ENCODE measurements at regions not wholly inside any gene's neighbourhood (a gene's known extent, or its start where the extent isn't known, plus 50 kb on each side); places are given as distances from the start of the nearest gene placed in this dataset.

GRCh38 chrX:99051639-99052038, 1358.4 kb downstream of the PCDH19 start:
- no peak for DNase-seq

- no peak for DNase-seq
These were observed 1376.7 kb downstream of the PCDH19 start for GRCh38 chrX:99033226-99033901.

- no peak for DNase-seq
These were observed 1399.1 kb downstream of the PCDH19 start for GRCh38 chrX:99010957-99011356.

GRCh38 chrX:99001286-99001685, 1408.8 kb downstream of the PCDH19 start:
- no peak for DNase-seq

GRCh38 chrX:98962996-98963395, 1447.1 kb downstream of the PCDH19 start:
- no peak for DNase-seq

- DNase-seq, result no peak
These were observed 1454.1 kb downstream of the PCDH19 start for GRCh38 chrX:98956014-98956413.

GRCh38 chrX:98939456-98939855, 1470.6 kb downstream of the PCDH19 start:
- no peak for DNase-seq

GRCh38 chrX:98931216-98931615, 1478.9 kb downstream of the PCDH19 start:
- no peak for DNase-seq

GRCh38 chrX:98924511-98924910, 1485.6 kb downstream of the PCDH19 start:
- DNase-seq, result no peak

GRCh38 chrX:98897191-98897590, 1512.9 kb downstream of the PCDH19 start:
- no peak for DNase-seq

GRCh38 chrX:98850639-98851038, 1559.4 kb downstream of the PCDH19 start:
- DNase-seq, result peak; percentile 0
